HuH-7 (cell line): ENCODE measurements at regions not wholly inside any gene's neighbourhood (a gene's known extent, or its start where the extent isn't known, plus 50 kb on each side); places are given as distances from the start of the nearest gene placed in this dataset.
A peak's percentile ranks its signal among the peaks of the same experiment; 100 is the strongest.
"Not testable (repeated sequence)": the region's sequence is repeated elsewhere in the genome, so short reads cannot be mapped to it uniquely, and the experiment has no call there.

Source experiments
- DNase-seq: peaks from one replicate; pipeline ENCODE4 v3.0.0; 2011; ENCODE audit warnings: low spot score

DNA sequence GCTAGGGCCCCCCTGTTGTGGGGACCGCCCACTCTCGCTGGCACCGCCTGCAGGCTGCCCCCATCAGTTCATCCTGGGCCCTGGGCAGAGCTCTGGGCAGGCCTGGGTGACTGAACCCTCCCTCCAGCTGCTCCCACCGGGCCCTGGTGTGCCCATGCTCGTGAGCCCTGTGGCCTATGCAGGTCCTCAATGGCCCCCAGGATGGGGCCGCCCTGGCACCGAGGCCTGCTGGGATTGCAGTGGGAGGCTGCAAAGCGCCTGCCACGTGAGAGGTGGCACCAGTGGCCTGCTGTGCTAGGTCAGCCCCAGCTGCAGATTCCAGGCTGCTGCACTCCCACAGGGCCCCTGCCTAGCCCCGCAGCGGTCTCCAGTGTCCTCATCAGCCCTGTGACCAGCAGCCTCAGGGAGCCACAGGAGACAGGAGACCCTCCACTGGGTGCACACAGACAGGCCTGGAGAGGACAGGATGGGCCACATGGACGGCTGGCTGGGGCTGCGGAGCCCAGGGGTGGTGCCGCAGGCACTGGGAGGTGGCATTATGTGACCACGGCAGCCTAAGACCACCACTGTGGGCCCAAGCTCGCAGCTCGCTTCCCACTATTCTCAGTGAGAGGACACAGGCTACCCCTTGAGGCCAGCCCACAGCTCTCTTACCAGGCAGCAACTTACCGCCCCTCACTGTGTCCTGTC is 199.4 kb downstream of the BCR start:
- not testable (repeated sequence) for DNase-seq

DNA sequence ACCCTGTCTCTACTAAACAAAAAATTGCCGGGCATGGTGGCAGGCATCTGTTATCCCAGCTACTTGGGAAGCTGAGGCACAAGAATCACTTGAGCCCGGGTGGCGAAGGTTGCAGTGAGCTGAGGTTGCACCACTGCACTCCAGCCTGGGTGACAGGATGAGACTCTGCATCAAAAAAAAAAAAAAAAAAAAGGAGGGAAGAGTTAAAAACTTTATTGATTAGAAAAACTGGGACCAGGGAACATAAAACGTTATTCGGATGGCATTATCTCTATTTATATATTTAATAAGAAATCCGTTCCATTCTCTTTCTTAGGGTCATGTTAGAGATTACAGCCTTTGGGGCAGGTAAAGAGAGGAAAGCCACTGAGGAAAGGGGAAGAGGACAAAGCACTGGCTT is 197.5 kb downstream of the BCR start:
- DNase-seq = no peak

DNA sequence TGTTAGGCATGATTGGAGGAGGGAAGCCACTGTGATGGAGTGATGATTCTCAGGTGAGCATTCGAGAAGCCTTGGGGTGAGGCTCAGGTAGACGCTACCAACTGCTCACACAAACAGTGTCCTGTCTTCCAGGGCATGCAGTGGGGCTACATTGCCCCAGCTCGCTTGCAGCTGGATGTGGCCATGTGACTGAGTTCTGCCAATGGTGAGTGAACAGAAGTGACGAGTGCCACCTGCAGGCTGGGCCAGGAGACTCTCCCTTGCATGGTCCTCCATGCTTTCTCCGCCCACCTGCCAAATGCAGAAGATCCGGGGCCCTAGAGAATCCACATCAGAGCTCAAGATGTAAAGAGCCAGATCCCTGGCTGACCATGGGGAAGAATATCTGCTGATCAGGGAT is 195.9 kb downstream of the BCR start:
- peak; percentile 74 for DNase-seq

DNA sequence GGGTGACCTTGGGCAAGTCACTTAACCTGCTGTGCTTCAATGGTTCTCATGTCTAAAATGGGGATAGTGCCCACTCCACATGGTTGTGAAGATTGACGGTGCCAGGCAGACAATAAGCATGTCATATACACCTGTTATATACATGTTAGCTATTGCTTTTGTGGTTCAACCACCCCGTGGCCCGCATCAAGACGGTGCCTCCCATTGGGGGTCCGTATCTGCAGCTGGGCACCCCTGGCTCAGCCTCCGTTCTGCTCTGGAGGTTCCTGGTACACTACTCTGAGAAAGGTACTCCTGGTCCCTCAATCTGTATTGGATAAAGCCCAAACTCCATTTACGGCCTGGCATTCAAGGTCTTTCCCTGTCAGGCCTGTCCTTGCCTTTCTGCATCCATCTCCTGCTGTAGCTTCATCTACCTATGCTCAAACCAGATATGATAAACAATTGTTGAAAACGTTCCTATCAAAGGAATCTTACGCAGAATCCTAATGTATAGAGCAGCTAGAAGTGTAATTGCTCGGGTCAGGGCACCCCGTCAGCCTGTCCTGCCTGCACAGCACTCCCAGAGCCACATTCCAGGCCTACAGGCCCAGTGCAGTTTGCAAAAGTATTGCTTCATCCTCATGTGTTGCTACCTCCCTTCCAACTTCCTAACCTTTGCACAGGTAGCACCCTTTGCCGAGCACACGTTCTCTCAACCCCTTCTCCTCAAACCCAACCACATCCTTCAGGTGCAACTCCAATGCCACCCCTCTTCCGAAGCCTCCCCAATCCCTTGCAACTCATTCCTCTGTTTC is 194.9 kb downstream of the BCR start:
- DNase-seq = no peak

DNA sequence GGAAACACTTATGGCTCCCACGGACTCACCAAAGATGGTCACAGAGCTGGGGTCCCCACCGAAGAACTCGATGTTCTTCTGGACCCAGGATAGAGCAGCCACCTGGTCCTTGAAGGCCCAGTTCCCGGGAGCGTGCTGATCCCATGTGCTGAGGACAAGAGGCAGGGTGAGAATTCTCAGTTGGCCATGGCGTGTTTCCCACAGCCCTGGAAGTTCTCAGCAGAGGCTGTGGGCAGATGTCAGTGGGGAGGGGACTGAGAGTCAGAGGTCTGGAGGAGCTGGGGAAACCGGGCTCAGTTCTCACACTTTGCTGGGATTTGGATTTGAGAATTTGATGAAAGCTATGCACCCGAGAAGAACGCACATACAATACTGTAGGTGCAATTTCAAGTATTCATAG is 193.3 kb downstream of the BCR start:
- no peak for DNase-seq

DNA sequence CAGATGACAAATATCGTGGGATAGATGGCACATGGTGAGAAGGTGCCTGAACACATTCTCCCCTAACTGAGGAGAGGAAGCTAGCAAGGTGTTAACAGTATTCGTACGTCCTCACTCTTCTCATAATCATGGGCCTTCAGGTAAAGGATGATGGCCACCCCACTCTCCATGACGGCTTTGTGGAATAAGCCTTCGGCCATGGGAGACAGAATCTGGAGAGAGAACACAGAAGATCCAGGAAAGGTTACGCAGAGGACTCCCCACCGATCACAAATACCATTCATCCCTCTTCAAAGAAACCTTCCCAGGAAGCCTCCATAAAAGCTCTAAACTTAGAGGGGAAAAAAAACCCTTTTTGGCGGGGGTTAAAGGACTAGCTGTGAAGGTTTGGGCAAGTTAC is 189.9 kb downstream of the BCR start:
- DNase-seq = no peak

DNA sequence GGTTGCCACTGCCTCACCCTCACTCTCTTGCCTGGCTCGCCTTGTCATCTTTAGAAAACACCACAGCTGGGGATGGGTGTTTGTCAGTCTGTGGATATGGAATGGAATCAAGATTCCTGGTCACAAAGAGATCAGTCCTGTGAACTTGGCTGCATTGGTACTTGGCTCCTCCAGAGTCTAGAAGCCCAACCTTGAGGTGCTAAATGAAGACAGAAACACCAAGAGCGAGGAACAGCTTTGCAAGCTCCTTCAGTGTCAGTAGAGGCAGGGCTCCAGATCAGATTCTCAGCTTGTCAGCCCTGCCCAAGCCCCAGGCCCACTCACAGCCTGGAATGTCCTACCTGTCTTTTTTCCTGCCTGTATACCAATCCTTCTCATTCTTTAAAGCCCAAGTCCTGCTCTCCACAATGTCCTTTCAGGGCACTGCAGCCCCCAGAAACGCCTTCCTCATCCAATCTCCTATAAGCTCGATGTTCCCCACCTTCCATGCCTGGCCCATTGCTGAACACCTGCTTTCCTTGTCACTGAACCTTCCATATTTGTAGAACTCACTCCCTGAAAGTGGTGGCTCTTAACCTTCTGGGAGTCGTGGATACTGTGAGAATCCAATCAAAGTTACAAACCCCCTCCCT is 188.9 kb downstream of the BCR start:
- no peak for DNase-seq
